Tibial nerve (tissue), 3 donors: ENCODE measurements at regions not wholly inside any gene's neighbourhood (a gene's known extent, or its start where the extent isn't known, plus 50 kb on each side); places are given as distances from the start of the nearest gene placed in this dataset.

ENCODE experiments used
- CTCF ChIP-seq, 5 experiments: fragments of 200-600 bp in 3 of 5; fragments of 450-650 bp in 2 of 5; sonication (generic) in 3 of 5; IDR thresholded peaks; one replicate each; pipeline ENCODE4 v1.5.1; 2016 to 2019; ENCODE audit warnings: antibody characterized with exemption in 5 of 5, mild to moderate bottlenecking in 3 of 5, moderate library complexity in 2 of 5
- POLR2A ChIP-seq, 2 donors: fragments of 450-650 bp; IDR thresholded peaks; one replicate each; pipeline ENCODE4 v1.6.1; 2017; ENCODE audit warnings: antibody characterized with exemption in 2 of 2, mild to moderate bottlenecking in 2 of 2, moderate library complexity in 2 of 2

GRCh38 chr4:10245751-10246150 lies 129.2 kb upstream of the WDR1 start:
- TF ChIP-seq POLR2A (IDR thresholded peaks at IDR 0.05) = no peak
- no peak for TF ChIP-seq CTCF (IDR thresholded peaks at IDR 0.05)
